Activated CD8-positive, alpha-beta T cell treated with anti-CD3 and anti-CD28 coated beads for 36 hours (primary cell): ENCODE measurements at regions not wholly inside any gene's neighbourhood (a gene's known extent, or its start where the extent isn't known, plus 50 kb on each side); places are given as distances from the start of the nearest gene placed in this dataset.

Experiments
- ATAC-seq: fragments of 200-7000 bp; cut with Tn5 transposase; one replicate; pipeline ENCODE4 v1.10.0; 2021; ENCODE audit warnings: mild to moderate bottlenecking, moderate library complexity
- CTCF ChIA-PET: fragments of 350-600 bp; sonication (Branson Sonifier 250); formaldehyde crosslinking; loops from one replicate; lab custom pipeline; 2021; ENCODE audit warnings: antibody characterized with exemption; lab: Charles Lee
- POLR2A ChIA-PET: fragments of 350-600 bp; sonication (Branson Sonifier 250); formaldehyde crosslinking; loops from one replicate; lab custom pipeline; 2021; ENCODE audit warnings: antibody characterized with exemption; lab: Charles Lee
- DNase-seq: peaks from one replicate; pipeline ENCODE4 v3.0.0-alpha.2; 2020
- H3K27ac Mint-ChIP-seq: one replicate; pipeline ENCODE4 v1.8.0; 2021; ENCODE audit warnings: mild to moderate bottlenecking, mixed read lengths
- H3K27me3 Mint-ChIP-seq: one replicate; pipeline ENCODE4 v1.8.0; 2021; ENCODE audit warnings: mixed read lengths
- H3K36me3 Mint-ChIP-seq: one replicate; pipeline ENCODE4 v1.8.0; 2021; ENCODE audit warnings: low read depth, mixed read lengths
- H3K4me1 Mint-ChIP-seq: one replicate; pipeline ENCODE4 v1.8.0; 2021; ENCODE audit warnings: low read depth, mixed read lengths
- H3K4me3 Mint-ChIP-seq: one replicate; pipeline ENCODE4 v1.8.0; 2021; ENCODE audit warnings: mild to moderate bottlenecking, moderate library complexity, mixed read lengths
- H3K9me3 Mint-ChIP-seq: one replicate; pipeline ENCODE4 v1.8.0; 2021; ENCODE audit warnings: mixed read lengths
- intact Hi-C: fragments of 100-400 bp; cut with micrococcal nuclease; formaldehyde crosslinking; loops from one replicate; pipeline ENCODE4 v1.10.0; 2022
- TF ChIP-seq, protein P1 (sequence below): fragments of 200-600 bp; IDR thresholded peaks from one replicate; pipeline ENCODE4 v1.8.0; 2022; ENCODE audit warnings: antibody characterized with exemption, mild to moderate bottlenecking

GRCh38 chr3:20776692-20777091, 590.7 kb upstream of the SGO1 start:
- TF ChIP-seq, protein P1, sequence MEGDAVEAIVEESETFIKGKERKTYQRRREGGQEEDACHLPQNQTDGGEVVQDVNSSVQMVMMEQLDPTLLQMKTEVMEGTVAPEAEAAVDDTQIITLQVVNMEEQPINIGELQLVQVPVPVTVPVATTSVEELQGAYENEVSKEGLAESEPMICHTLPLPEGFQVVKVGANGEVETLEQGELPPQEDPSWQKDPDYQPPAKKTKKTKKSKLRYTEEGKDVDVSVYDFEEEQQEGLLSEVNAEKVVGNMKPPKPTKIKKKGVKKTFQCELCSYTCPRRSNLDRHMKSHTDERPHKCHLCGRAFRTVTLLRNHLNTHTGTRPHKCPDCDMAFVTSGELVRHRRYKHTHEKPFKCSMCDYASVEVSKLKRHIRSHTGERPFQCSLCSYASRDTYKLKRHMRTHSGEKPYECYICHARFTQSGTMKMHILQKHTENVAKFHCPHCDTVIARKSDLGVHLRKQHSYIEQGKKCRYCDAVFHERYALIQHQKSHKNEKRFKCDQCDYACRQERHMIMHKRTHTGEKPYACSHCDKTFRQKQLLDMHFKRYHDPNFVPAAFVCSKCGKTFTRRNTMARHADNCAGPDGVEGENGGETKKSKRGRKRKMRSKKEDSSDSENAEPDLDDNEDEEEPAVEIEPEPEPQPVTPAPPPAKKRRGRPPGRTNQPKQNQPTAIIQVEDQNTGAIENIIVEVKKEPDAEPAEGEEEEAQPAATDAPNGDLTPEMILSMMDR = no peak
- ChIA-PET CTCF (no interaction called here), POLR2A (no interaction called here)
- H3K9me3 Mint-ChIP-seq = peaks cover 36% of the 10 kb centered on the region
- no peaks in the 10 kb centered on the region for H3K4me1 Mint-ChIP-seq
- no peak for ATAC-seq
- no peak overlapping the region for H3K4me3 Mint-ChIP-seq
- H3K27me3 Mint-ChIP-seq = no peaks in the 10 kb centered on the region
- intact Hi-C loops = no loop called here
- no peak for DNase-seq
- no peaks in the 10 kb centered on the region for H3K36me3 Mint-ChIP-seq
- H3K27ac Mint-ChIP-seq = no peak overlapping the region

GRCh38 chr3:20776286-20776685, 590.3 kb upstream of the SGO1 start:
- no peak for ATAC-seq
- H3K27ac Mint-ChIP-seq = no peak overlapping the region
- no peaks in the 10 kb centered on the region for H3K4me1 Mint-ChIP-seq
- TF ChIP-seq, protein P1 = no peak
- no peak for DNase-seq
- intact Hi-C loops = no loop called here
- no peak overlapping the region for H3K4me3 Mint-ChIP-seq
- H3K9me3 Mint-ChIP-seq = peaks cover 33% of the 10 kb centered on the region
- H3K27me3 Mint-ChIP-seq = no peaks in the 10 kb centered on the region
- ChIA-PET CTCF (no interaction called here), POLR2A (no interaction called here)
- no peaks in the 10 kb centered on the region for H3K36me3 Mint-ChIP-seq

- H3K27me3 Mint-ChIP-seq = no peaks in the 10 kb centered on the region
- H3K9me3 Mint-ChIP-seq = peaks cover 25% of the 10 kb centered on the region
- POLR2A ChIA-PET = no interaction called here
- H3K36me3 Mint-ChIP-seq = no peaks in the 10 kb centered on the region
- ATAC-seq = no peak
- no peak overlapping the region for H3K27ac Mint-ChIP-seq
- intact Hi-C loops = no loop called here
- H3K4me3 Mint-ChIP-seq = no peak overlapping the region
- CTCF ChIA-PET = no interaction called here
- TF ChIP-seq, protein P1 = no peak
- no peaks in the 10 kb centered on the region for H3K4me1 Mint-ChIP-seq
- DNase-seq = no peak
Measured at GRCh38 chr3:20773320-20773984, 587.4 kb upstream of the SGO1 start.

GRCh38 chr3:20772869-20773268, 586.9 kb upstream of the SGO1 start:
- Mint-ChIP-seq H3K4me1 (no peaks in the 10 kb centered on the region), H3K27me3 (no peaks in the 10 kb centered on the region), H3K4me3 (no peak overlapping the region), H3K9me3 (peaks cover 24% of the 10 kb centered on the region), H3K36me3 (no peaks in the 10 kb centered on the region), H3K27ac (no peak overlapping the region)
- ATAC-seq (no peak), DNase-seq (no peak)
- ChIA-PET CTCF (no interaction called here), POLR2A (no interaction called here)
- TF ChIP-seq, protein P1 = no peak
- intact Hi-C loops = no loop called here

DNA sequence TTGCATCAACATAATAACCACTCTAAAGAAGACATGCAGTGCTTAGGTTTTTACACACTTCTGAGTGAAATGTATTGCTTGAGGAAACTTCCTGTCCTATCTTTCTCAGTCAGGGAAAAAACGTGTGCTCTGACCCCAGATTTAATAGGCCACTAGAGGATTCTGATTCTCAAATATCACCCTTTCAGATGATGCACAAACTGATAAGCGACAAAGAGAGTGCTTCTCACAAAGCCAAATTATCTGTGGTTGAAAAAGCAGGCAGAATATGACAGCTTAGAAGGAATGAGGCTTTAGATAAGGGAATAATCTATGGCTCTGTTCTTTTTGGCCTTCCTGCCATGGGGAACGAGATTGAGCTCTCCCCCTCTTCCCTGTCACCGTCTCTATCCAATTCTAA, 583.4 kb upstream of the SGO1 start:
- ATAC-seq = no peak
- intact Hi-C loops = no loop called here
- POLR2A ChIA-PET = no interaction called here
- H3K9me3 Mint-ChIP-seq = peaks cover 12% of the 10 kb centered on the region
- TF ChIP-seq, protein P1 = no peak
- H3K36me3 Mint-ChIP-seq = no peaks in the 10 kb centered on the region
- H3K4me1 Mint-ChIP-seq = no peaks in the 10 kb centered on the region
- DNase-seq = no peak
- H3K27me3 Mint-ChIP-seq = no peaks in the 10 kb centered on the region
- H3K4me3 Mint-ChIP-seq = no peak overlapping the region
- CTCF ChIA-PET = no interaction called here
- H3K27ac Mint-ChIP-seq = no peak overlapping the region
